WTC11 (cell line): ENCODE measurements at regions not wholly inside any gene's neighbourhood (a gene's known extent, or its start where the extent isn't known, plus 50 kb on each side); places are given as distances from the start of the nearest gene placed in this dataset.
A peak's percentile ranks its signal among the peaks of the same experiment; 100 is the strongest.

Source experiments
- ATAC-seq: fragments of 200-7000 bp; cut with Tn5 transposase; 2 replicates; pipeline ENCODE4 v1.10.0; 2021; ENCODE audit warnings: mild to moderate bottlenecking, moderate library complexity
- CTCF ChIA-PET: fragments of 300-600 bp; sonication (Branson Sonifier 250); formaldehyde crosslinking; loops from one replicate; lab custom pipeline; 2021; ENCODE audit warnings: antibody characterized with exemption; lab: Charles Lee
- POLR2A ChIA-PET: fragments of 350-600 bp; sonication (Branson Sonifier 250); formaldehyde crosslinking; loops from one replicate; lab custom pipeline; 2021; ENCODE audit warnings: antibody characterized with exemption; lab: Charles Lee
- DNase-seq: peaks from one replicate; pipeline ENCODE4 v3.0.0; 2021; ENCODE audit warnings: low spot score
- H3K27ac Mint-ChIP-seq: 2 replicates; pipeline ENCODE4 v1.8.0; 2021; ENCODE audit warnings: mixed read lengths
- H3K27me3 Mint-ChIP-seq: 2 replicates; pipeline ENCODE4 v1.8.0; 2021; ENCODE audit warnings: low read depth, mild to moderate bottlenecking, moderate library complexity, mixed read lengths
- H3K36me3 Mint-ChIP-seq: 2 replicates; pipeline ENCODE4 v1.8.0; 2021; ENCODE audit warnings: mixed read lengths
- H3K4me1 Mint-ChIP-seq: 2 replicates; pipeline ENCODE4 v1.8.0; 2022; ENCODE audit warnings: mixed read lengths
- H3K4me3 Mint-ChIP-seq: 2 replicates; pipeline ENCODE4 v1.8.0; 2021; ENCODE audit warnings: mild to moderate bottlenecking, moderate library complexity, mixed read lengths
- H3K9me3 Mint-ChIP-seq: 2 replicates; pipeline ENCODE4 v1.8.0; 2021; ENCODE audit warnings: mixed read lengths
- GTF2I ChIP-seq: fragments of 250-450 bp; sonication (Bioruptor Pico); conservative IDR thresholded peaks from 2 replicates; pipeline ENCODE4 v1.4.0; 2021; ENCODE audit warnings: mild to moderate bottlenecking
- SMAD3 ChIP-seq: sonication (generic); formaldehyde crosslinking; IDR thresholded peaks from 2 replicates; pipeline ENCODE4 v1.8.0; 2022; ENCODE audit warnings: missing genetic modification reagents, mild to moderate bottlenecking, borderline replicate concordance
- TCF7 ChIP-seq: sonication (generic); formaldehyde crosslinking; IDR thresholded peaks from 2 replicates; pipeline ENCODE4 v1.8.0; 2022; ENCODE audit warnings: mild to moderate bottlenecking, low read depth, missing genetic modification reagents, moderate library complexity
- ZNF138 ChIP-seq: sonication (generic); formaldehyde crosslinking; conservative IDR thresholded peaks from 2 replicates; pipeline ENCODE4 v1.8.1; 2022; ENCODE audit warnings: mild to moderate bottlenecking, moderate library complexity, missing genetic modification reagents
- ZNF219 ChIP-seq: sonication (generic); formaldehyde crosslinking; IDR thresholded peaks from 2 replicates; pipeline ENCODE4 v1.8.0; 2023; ENCODE audit warnings: missing genetic modification reagents, mild to moderate bottlenecking, borderline replicate concordance
- ZNF232 ChIP-seq: sonication (generic); formaldehyde crosslinking; IDR thresholded peaks from 2 replicates; pipeline ENCODE4 v1.8.0; 2022; ENCODE audit warnings: mild to moderate bottlenecking, missing genetic modification reagents
- TF ChIP-seq, protein P1 (sequence below): sonication (generic); formaldehyde crosslinking; IDR thresholded peaks from 2 replicates; pipeline ENCODE4 v1.8.0; 2023; ENCODE audit warnings: mild to moderate bottlenecking, missing genetic modification reagents
- TF ChIP-seq, protein P2 (sequence below): sonication (generic); formaldehyde crosslinking; IDR thresholded peaks from 2 replicates; pipeline ENCODE4 v1.8.1; 2022; ENCODE audit warnings: low read depth, missing genetic modification reagents, borderline replicate concordance
- TF ChIP-seq, protein P3 (sequence below): sonication (generic); formaldehyde crosslinking; IDR thresholded peaks from 2 replicates; pipeline ENCODE4 v1.8.1; 2023; ENCODE audit warnings: mild to moderate bottlenecking, moderate library complexity, missing genetic modification reagents
- TF ChIP-seq, protein P4 (sequence below): sonication (generic); formaldehyde crosslinking; IDR thresholded peaks from 2 replicates; pipeline ENCODE4 v1.8.1; 2023; ENCODE audit warnings: mild to moderate bottlenecking, missing genetic modification reagents

DNA sequence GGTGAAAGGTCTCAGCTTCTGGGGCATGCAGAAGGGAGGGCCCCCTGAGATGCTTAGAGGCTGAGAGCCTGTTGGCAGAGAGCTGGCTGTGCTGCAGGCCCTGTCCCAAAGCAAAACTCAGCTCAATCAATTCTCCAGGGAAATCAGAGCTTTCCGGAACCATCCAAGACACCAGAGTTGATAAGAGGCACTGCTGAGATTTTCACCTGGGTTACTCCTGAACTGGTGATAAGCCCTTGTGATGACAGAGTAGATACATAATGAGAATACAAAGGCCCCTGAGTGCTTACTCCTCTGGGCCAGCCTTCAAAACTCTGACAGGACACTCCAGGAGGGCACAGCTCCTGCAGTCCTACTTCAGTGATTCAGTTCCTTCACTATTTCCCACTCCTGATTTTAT is 63.9 kb downstream of the ARL6IP4 start (continued):
- TF ChIP-seq, protein P1, sequence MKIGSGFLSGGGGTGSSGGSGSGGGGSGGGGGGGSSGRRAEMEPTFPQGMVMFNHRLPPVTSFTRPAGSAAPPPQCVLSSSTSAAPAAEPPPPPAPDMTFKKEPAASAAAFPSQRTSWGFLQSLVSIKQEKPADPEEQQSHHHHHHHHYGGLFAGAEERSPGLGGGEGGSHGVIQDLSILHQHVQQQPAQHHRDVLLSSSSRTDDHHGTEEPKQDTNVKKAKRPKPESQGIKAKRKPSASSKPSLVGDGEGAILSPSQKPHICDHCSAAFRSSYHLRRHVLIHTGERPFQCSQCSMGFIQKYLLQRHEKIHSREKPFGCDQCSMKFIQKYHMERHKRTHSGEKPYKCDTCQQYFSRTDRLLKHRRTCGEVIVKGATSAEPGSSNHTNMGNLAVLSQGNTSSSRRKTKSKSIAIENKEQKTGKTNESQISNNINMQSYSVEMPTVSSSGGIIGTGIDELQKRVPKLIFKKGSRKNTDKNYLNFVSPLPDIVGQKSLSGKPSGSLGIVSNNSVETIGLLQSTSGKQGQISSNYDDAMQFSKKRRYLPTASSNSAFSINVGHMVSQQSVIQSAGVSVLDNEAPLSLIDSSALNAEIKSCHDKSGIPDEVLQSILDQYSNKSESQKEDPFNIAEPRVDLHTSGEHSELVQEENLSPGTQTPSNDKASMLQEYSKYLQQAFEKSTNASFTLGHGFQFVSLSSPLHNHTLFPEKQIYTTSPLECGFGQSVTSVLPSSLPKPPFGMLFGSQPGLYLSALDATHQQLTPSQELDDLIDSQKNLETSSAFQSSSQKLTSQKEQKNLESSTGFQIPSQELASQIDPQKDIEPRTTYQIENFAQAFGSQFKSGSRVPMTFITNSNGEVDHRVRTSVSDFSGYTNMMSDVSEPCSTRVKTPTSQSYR (CRISPR knock-in tag) = no peak
- TF ChIP-seq GTF2I (CRISPR knock-in tag) = no peak
- TF ChIP-seq ZNF138 (CRISPR knock-in tag) = no peak
- no peak for TF ChIP-seq SMAD3 (CRISPR knock-in tag)
- TF ChIP-seq, protein P2, sequence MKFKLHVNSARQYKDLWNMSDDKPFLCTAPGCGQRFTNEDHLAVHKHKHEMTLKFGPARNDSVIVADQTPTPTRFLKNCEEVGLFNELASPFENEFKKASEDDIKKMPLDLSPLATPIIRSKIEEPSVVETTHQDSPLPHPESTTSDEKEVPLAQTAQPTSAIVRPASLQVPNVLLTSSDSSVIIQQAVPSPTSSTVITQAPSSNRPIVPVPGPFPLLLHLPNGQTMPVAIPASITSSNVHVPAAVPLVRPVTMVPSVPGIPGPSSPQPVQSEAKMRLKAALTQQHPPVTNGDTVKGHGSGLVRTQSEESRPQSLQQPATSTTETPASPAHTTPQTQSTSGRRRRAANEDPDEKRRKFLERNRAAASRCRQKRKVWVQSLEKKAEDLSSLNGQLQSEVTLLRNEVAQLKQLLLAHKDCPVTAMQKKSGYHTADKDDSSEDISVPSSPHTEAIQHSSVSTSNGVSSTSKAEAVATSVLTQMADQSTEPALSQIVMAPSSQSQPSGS = no peak
- TF ChIP-seq, protein P3, sequence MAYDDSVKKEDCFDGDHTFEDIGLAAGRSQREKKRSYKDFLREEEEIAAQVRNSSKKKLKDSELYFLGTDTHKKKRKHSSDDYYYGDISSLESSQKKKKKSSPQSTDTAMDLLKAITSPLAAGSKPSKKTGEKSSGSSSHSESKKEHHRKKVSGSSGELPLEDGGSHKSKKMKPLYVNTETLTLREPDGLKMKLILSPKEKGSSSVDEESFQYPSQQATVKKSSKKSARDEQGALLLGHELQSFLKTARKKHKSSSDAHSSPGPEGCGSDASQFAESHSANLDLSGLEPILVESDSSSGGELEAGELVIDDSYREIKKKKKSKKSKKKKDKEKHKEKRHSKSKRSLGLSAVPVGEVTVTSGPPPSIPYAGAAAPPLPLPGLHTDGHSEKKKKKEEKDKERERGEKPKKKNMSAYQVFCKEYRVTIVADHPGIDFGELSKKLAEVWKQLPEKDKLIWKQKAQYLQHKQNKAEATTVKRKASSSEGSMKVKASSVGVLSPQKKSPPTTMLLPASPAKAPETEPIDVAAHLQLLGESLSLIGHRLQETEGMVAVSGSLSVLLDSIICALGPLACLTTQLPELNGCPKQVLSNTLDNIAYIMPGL (CRISPR knock-in tag) = no peak
- no peak for TF ChIP-seq TCF7 (CRISPR knock-in tag)

DNA sequence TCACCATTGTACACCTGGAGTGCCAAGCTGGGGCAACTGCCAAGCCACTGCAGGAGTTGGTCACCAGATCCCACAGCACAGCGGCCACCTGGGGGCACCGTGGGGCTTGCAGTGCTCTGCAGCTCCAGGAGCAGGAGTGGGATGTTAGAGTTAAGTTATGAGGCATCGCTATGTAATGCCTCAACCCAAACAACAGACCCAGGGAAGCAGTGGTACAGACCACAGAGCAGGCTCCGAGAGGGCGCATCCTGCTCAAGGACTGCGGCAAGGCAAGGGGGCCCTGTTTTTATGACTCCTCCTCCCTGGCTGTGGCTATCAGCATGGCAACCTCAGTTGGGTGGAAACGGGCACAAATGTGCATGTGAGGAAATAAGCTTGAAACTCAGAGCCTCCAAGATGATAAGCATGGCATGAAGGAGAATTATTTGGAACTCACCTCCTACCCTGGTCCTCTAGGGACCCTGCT is 63.1 kb downstream of the ARL6IP4 start:
- ATAC-seq = peak; percentile 91
- Mint-ChIP-seq H3K27ac (no peak overlapping the region), H3K36me3 (no peaks in the 10 kb centered on the region), H3K4me1 (no peaks in the 10 kb centered on the region), H3K27me3 (no peaks in the 10 kb centered on the region; the same call in 1 of the 2 replicates), H3K4me3 (no peak overlapping the region), H3K9me3 (no peaks in the 10 kb centered on the region)
- TF ChIP-seq GTF2I (CRISPR knock-in tag) (no peak), ZNF232 (CRISPR knock-in tag) (no peak), ZNF219 (no peak)
- CTCF ChIA-PET = interaction anchor here (0.6 to 4.7 kb wide), 21 partner anchors 9 to 340 kb away, joined by 3 to 42 read pairs (median 4); partner anchors contain the start of genes KMT5A, MPHOSPH9, MTRFR and PITPNM2
- peak; percentile 74 for DNase-seq
- POLR2A ChIA-PET = interaction anchor here (1.1 kb wide), 1 partner anchor 189 kb away, joined by 4 read pairs; the partner anchor contains the start of gene MPHOSPH9

DNA sequence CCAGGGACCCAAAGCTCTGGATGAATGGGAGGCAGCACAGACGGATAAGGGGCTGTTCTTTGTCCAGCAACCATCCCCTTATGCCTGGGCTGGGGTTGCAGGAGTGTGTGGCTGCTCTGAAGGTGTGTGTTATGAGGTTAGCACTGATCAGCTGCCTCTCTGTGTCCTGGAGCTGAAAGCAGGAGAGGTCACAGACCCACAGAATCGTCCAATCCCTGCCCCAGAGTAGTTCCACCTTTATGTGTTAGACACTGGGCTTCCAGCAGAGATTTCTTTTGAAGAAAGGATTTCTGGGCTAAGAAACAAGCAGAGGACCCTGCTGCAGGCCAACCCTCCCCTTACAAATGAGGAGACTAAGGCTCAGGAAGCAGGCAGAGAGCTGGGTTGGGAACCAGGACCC is 62.4 kb downstream of the ARL6IP4 start:
- ATAC-seq = no peak
- ChIA-PET CTCF (interaction anchor here (0.6 to 4.7 kb wide), 20 partner anchors 8 to 341 kb away, joined by 3 to 42 read pairs (median 4); partner anchors contain the start of genes KMT5A, MPHOSPH9, MTRFR and PITPNM2), POLR2A (interaction anchor here (0.6 to 1.1 kb wide), 2 partner anchors 85 to 190 kb away, joined by 4 read pairs; partner anchors contain the start of gene MPHOSPH9)
- no peak for DNase-seq
- TF ChIP-seq, protein P4, sequence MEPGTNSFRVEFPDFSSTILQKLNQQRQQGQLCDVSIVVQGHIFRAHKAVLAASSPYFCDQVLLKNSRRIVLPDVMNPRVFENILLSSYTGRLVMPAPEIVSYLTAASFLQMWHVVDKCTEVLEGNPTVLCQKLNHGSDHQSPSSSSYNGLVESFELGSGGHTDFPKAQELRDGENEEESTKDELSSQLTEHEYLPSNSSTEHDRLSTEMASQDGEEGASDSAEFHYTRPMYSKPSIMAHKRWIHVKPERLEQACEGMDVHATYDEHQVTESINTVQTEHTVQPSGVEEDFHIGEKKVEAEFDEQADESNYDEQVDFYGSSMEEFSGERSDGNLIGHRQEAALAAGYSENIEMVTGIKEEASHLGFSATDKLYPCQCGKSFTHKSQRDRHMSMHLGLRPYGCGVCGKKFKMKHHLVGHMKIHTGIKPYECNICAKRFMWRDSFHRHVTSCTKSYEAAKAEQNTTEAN (CRISPR knock-in tag) = no peak
- no peak overlapping the region for H3K27ac Mint-ChIP-seq
- no peak overlapping the region for H3K4me3 Mint-ChIP-seq
- H3K36me3 Mint-ChIP-seq = no peaks in the 10 kb centered on the region
- no peaks in the 10 kb centered on the region; the same call in 1 of the 2 replicates for H3K27me3 Mint-ChIP-seq
- no peaks in the 10 kb centered on the region for H3K9me3 Mint-ChIP-seq
- H3K4me1 Mint-ChIP-seq = no peaks in the 10 kb centered on the region
